GM18867 (cell line): ENCODE measurements at regions not wholly inside any gene's neighbourhood (a gene's known extent, or its start where the extent isn't known, plus 50 kb on each side); places are given as distances from the start of the nearest gene placed in this dataset.
"Not testable (repeated sequence)": the region's sequence is repeated elsewhere in the genome, so short reads cannot be mapped to it uniquely, and the experiment has no call there.

Experiments
- ATAC-seq: cut with Tn5 transposase; IDR thresholded peaks from one replicate; pipeline ENCODE4 v1.9.1; 2021; ENCODE audit warnings: mild to moderate bottlenecking, moderate library complexity; ENCODE audit not compliant: unreplicated experiment

DNA sequence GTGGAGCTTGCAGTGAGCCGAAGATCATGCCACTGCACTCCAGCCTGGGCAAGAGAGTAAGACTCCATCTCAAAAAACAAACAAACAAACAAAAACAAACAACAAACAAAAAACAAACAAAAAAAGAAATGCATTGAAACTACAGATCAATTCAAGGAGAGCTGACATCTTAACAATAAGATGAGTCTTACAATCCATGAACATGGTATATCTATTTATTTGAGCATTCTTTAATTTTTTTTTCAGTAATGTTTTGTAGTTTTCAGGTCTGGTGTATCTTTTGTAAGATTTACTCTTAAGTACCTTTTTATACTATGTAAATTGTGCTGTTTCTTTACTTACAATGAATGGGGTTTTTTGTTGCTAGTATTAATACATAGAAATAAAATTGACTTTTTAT lies 140.1 kb upstream of the DAPK1 start:
- ATAC-seq, result no peak

DNA sequence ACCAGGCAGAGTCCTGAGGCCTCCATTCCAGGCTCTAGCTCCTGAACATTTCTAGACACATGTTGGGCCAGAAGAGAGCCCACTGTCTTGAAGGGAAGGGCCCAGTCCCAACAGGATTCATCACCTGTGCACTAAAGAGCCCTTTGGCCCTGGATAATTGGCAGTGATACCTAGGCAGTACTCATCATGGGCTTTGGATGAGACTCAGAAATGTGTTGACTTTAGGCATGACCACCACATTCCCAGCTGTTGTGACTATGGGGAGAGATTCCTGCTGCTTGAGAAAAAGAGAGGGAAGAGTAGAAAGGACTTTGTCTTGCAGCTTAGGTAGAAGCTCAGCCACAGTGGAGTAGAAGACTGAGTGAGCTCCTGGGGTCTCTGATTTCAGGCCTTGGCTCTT lies 138.4 kb upstream of the DAPK1 start:
- no peak for ATAC-seq

DNA sequence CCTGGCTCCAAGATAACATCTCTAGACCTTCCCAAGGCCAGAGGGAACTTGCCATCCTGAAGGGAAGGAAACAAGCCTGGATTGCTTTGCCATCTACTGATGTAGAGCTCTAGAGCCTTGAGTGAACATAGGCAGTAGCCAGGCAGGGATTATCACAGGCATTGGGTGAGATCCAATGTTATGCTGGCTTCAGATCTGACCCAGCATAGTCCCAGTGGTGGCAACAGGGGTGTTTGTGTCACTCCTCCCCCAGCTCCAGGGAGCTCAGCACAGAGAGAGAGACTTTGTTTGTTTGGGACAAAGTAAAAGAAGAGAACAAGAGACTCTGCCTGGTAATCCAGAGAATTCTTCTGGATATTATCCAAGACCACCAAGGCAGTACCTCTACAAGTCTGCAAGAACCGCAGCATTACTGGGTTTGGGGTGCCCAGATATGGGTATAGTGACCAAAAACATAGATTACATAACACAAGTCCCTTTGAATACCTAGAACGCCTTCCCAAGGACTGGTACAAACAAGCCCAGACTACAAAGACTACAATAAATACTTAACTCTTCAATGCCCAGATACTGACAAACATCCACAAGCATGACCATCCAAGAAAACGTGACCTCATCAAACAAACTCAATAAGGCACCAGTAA lies 137.6 kb upstream of the DAPK1 start:
- no peak for ATAC-seq

DNA sequence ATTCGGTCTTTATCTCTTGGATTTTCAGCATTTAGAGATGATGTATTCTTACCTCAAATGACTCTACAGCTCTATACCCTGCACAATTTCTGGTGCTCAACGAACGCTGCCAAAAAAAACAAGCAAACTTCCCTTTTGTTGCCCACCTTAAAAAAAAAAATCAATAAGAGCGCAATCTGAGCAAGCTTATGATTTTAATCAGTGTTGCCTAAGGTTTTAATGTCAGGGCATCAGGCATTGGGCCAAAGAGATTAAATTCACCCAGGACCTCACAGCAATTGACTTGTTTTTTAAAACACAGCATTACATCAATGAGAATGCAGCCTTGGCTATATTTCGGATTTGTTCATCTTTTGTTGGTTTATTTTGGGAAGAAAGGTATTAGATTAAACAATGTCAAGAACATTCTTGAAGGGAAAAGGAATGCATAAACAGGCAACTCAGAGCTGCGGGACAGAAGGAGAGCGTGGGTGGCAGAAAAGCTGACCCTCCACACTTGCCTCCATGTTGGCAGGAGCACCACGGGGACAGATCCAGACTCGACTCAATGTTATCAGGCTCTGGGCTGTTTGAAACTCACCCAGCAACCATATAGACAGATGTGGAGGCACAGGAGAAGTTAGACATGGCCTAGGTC lies 127.5 kb upstream of the DAPK1 start:
- no peak for ATAC-seq

DNA sequence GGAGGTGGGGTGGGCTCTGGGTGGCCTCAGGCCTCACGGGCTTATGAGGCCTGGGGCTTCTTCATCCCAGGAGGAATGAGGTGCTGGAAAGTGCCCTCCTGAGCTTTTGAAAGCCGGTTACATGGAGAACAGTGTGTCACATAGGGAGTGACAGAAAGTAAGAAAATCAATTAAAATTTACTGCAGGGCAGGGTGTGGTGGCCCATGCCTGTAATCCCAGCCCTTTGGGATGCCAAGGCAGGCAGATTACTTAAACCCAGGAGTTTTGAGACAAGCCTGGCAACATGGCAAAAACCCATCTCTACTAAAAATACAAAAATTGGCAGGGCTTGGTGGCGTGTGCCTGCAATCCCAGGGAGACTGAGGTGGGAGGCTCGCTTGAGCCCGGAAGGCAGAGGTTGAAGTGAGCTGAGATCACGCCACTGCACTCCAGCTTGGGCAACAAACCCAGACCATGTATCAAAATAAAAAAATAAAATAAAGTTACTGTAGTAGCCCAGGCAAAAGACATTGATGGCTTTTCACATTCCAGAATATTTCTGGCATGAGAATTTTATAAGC lies 125.8 kb upstream of the DAPK1 start:
- no peak for ATAC-seq

DNA sequence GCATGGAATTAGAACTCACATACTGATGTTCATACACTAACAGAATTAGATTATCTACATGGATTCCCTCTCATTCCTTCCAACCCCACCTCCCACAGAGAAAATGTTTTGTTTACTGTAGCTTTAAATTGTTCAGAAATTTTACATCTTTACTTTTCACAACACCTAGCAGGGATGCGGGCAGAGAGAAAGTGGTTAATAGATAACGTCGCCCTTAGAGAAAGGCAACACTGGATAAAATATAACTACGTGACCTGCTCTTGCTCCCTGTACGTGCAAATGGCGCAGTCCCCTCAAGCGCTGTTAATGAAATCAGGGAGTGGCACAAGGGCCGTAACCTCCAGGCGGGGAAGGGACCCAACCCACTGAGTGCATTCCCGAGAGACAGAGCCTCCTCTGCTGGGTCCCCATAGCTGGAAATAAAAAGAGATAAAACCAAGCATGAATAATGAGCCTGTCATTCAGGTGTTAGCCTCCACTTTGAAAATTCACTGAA lies 125.3 kb upstream of the DAPK1 start:
- no peak for ATAC-seq

DNA sequence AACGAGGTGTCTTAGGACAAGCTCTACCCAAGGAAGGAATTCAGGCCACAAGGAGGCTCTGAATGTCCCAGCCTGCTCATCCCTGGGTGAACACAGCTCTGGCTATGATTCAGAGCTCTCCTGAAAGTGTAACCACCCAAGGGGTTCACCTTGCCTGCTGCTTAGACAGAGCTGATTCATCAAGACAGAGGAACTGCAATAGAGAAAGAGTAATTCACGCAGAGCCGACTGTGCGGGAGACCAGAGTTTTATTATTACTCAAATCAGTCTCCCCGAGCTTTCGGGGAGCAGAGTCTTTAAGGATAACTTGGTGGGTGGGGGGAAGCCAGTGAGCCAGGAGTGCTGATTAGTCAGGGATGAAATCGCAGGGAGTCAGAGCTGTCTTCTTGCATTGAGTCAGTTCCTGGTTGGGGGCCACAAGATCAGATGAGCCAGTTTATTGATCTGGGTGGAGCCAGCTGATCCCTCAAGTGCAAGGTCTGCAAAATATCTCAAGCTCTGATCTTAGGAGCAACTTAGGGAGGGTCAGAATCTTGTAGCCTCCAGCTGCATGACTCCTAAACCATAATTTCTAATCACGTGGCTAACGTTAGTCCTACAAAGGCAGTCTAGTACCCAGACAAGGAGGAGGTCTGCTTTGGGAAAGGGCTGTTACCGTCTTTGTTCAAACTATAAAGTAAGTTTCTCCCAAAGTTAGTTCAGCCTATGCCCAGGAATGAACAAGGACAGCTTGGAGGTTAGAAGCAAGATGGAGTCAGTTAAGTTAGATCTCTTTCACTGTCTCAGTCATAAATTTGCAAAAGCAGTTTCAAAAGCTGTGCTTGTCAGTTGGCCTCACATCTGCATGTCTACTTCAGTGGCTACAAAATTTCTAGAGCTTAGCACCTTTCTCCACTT lies 123.4 kb upstream of the DAPK1 start:
- peak; percentile 78 for ATAC-seq

DNA sequence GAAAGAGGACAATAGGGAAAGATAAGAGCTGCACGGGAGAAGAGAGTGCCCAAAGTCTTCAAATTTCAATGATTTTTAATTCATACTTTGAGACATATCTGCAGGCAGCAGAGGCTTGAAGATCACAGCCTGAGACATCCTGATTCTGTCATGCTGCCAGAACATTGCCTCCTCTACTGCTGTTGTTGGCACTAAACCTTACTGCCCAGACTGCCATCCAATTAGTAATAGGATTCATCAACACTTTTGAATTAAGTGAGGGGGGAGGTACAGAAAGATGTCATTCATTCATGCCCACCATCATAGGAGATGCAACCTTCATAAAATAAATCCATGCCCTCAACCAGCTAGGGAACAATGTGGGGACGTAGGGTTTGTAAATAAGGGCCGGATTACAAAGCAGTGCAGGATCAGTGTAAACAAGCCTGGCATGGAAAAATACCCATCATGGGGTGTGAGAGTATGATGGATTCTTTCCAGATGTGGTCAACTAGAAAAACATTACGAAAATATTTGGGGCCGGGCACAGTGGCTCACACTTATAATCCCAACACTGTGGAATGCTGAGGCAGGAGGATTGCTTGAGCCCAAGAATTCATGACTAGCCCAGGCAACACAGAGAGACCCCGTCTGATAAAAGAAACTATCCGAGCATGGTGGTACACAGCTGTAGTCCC lies 122.1 kb upstream of the DAPK1 start:
- no peak for ATAC-seq

DNA sequence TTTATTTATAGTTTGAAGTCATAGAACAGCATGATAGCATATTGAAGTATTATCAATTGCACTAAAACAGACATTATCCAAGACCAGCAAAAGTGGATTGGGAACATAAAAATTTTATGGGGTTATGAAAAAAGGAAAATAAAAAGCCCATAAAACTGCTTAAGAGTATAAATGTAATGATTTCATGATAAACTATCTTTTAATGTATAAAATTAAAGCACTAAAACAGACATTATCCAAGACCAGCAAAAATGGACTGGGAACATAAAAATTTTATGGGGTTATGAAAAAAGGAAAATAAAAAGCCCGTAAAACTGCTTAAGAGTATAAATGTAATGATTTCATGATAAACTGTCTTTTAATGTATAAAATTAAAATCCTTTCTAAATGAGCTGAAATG lies 119.0 kb upstream of the DAPK1 start:
- no peak for ATAC-seq

DNA sequence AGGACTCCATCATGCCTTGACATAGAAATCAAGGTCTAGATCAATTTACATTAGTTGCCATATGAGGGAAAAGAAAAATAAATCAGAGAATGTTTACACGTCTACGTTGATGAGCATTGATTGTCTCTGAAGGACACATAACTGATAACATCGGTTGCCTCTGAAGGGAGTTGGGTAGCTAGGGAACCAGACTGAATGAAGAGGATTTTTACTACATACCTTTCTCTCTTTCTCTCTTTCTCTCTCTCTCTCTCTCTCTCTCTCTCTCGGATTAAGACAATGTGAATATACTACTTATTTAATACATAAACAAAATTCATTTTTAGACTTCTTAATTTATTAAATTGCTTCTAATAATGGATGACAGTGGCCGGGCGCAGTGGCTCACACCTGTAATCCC lies 118.4 kb upstream of the DAPK1 start:
- no peak for ATAC-seq

DNA sequence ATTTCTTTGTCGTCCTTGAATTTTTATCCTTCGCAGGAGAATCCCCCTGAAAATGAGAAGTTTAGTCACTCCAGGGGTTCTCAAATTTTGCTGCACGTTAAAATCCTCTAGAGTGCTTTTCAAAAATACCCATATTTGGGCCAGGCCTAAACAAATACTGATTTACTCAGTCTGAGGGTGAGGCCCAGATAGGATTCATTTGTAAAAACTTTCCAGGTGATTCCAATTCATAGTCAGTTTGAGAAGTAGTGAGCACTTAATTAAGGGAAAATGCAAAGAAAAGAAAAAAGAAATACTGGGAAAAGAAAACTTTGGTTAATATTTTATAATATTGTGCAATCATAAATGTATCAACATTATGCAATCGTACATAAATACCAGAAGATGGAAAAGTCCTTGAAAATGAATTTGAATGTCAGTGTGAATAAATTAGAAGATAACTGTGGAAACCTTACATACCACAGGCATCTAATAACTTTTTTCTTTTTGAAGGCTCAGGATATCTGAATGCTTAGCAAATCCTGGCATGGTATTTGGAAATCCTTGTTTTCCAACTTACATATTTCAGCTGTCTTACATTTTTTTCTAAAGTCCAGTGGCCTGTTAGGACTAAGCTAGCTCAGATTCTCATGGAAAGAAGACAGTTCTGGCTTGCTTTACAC lies 116.5 kb upstream of the DAPK1 start:
- ATAC-seq, result no peak

DNA sequence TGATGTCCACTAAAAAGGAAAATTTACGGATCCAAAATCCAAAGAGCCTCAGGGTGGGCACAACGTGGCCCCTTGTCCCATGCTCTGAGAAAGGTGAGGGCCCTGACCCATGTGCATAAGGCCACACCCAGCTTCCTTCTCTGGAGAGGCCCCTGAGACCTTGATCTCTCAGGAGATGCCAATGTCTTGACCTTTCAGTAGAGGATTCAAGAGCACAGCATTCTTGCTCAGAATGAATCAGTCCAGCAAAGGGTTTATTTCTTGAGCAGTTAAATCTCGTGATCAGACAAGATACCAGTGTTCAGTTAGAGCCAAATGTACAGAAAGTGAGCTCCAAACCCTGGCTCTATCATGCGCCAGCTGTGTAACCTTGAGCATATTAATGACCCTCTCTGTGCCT lies 115.9 kb upstream of the DAPK1 start:
- no peak for ATAC-seq

DNA sequence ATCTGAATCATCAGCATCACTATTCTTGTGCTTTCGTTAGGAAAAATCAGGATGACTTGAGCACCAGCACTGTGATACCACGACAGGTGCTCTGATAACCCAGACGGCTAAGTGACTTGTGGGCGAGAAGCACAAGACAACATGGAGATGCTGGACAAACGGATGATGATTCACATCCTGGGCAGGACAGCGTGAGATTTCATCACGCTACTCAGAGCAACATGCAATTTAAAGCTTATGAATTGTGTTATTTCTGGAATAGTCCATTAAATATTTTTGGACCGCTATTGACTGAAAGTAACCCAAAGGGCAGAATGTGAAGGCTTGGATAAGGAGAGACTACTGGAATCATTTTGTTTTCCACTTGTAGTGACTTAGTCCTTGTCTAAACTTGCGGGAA lies 114.8 kb upstream of the DAPK1 start:
- no peak for ATAC-seq

DNA sequence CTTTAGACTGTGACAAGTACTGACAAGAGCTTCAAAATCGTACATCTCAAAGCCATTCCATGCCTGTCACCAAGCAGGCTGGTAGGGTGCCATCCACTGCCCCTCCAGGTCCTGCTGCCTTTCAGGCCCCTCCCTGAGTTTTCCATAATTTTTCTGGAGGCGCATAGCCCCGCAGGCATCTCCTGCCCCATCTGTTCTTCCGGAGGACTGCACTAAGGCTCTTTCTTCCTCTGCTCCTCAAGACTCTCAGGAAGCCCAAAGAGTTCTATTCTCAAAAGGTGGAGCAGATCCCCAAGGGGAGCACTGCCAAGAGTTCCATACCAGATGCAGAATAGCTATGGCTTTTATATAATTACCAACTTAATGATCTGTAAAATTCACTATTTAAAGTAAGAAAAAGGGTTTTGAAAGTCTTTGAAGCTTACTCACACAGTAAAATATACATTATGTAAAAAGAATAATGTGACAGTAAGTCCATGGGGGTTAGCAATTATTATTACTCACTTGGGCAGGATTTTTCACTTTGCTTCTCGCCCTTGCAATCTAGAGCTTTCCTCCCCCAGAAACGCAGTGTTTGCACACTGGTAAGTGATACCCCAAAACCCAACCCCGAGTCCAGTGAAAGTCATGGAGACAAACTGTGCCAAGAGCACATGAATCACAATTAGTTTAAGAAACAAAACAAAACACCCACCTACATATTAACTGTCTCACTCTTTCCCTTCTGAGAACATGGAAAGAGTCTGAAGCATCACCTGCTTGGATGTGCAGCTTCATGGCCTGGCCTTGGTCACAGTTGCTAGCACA lies 114.1 kb upstream of the DAPK1 start:
- no peak for ATAC-seq

DNA sequence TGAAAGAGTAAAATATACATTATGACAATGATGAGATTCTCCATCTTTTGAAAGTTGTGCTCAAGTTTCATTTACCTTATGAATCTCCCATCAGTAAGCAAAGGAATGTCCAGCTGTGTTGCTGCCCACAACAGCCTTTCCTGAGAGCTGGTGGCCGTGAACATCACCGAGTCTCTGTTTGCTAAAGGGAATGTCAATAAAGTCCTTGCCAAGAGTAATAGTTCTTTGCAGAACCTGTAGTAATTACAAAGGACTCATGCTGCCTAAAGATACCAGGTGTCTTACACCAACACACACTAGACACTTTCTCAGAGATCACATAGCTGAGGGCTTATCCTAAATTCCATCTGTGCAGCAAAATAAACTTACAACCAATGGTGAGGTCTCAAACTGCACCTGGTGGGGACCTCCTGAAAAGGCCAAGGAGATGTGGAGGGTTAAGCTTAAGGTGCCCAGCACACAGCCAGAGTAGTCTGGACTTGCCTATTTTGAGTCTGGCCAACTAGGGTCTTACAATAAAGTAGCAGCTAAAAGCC lies 111.1 kb upstream of the DAPK1 start:
- no peak for ATAC-seq

DNA sequence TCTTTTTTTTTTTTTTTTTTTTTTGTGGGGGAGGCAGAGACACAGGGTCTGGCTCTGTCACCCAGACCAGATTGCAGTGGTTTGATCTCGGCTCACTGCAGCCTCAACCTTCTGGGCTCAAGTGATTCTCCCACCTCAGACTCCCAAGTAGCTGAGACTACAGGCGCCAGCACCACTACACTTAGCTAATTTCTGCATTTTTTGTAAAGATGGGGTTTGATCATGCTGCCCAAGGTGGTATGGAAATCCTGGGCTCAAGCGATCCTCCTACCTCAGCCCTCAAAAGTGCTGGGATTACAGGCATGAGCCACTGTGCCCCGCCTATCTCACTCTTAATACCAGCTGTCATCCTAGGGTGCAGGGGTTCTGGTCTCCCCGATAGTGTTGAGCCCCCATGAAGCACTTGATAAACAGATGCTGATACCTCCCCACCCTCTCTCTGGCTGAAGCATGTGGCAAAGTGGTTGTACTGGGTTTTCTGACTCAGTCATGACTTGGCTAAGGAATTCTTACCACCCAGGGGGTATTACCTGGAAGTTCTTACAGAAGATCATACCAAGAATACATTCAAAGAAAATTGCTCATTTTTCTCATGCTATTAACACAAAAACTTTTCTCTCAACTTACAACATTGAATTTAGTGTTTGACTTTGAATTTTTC lies 110.2 kb upstream of the DAPK1 start:
- no peak for ATAC-seq

DNA sequence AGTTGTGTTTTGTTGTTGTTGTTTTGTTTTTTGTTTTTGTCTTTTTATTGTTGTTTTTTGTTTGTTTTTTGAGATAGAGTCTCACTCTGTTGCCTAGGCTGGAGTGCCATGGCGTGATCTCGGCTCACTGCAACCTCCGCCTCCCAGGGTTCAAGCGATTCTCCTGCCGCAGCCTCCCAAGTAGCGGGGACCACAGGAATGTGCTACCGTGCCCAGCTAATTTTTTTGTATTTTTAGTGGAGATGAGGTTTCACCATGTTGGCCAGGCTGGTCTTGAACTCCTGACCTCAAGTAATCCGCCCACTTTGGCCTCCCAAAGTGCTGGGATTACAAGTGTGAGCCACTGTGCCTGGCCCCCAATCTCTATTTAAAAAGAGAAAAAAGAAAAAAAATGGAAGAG lies 109.0 kb upstream of the DAPK1 start:
- not testable (repeated sequence) for ATAC-seq

DNA sequence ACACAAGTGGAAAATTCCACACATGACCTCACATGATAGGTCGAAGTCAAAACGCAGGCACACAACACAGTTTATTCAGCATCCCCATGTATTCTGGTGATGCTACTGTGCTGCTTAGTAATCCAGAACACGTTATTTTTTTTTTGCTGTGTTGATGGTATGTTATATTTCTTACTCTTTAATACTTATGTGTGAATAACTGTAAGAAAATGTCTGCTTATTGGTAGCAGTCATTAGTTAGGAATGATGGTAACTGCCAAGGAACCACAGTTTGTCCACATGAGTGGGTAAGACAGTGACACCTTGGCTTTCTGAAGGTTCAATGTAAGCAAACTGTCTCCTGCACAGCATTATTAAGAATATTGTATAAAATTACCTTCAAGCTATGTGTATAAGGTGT lies 107.7 kb upstream of the DAPK1 start:
- no peak for ATAC-seq

DNA sequence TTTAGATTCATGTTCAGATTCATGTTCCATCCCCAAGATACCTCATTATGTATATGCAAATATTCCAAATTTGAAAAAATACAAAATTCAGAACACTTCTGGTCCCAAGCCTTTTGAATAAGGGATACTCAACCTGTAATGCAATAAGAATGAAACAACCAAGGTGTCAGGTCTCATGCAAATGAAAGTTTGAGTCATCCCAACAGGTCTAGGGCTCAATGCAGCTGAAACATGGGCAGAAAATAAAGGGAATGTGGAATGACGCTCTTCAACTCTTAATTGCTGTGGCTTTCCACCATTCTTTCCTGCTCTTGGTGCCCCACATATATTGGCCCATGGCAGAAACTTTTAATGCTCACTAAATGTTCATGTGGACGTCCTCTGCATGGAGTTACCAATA lies 107.3 kb upstream of the DAPK1 start:
- no peak for ATAC-seq
